BJ (cell line): ENCODE measurements at regions not wholly inside any gene's neighbourhood (a gene's known extent, or its start where the extent isn't known, plus 50 kb on each side); places are given as distances from the start of the nearest gene placed in this dataset.

Experiments
- CTCF ChIA-PET: fragments of 350-600 bp; formaldehyde crosslinking; extraction: SDS; loops from one replicate; lab custom pipeline; 2021; ENCODE audit warnings: antibody characterized with exemption, inconsistent platforms; lab: Yijun Ruan, JAX
- POLR2A ChIA-PET: fragments of 300-600 bp; sonication (Branson Sonifier 250); formaldehyde crosslinking; extraction: SDS; loops from one replicate; lab custom pipeline; 2021; ENCODE audit warnings: antibody characterized with exemption; lab: Charles Lee
- DNase-seq: peaks from one replicate; pipeline ENCODE4 v3.0.0-alpha.2; 2011; ENCODE audit warnings: low read depth
- H3K27me3 ChIP-seq: 2 replicates; pipeline ENCODE4 v1.6.0; 2011; ENCODE audit warnings: low read length; ENCODE audit not compliant: control insufficient read depth, insufficient read depth
- H3K36me3 ChIP-seq: 2 replicates; pipeline ENCODE4 v1.5.1; 2011; ENCODE audit warnings: low read length; ENCODE audit not compliant: control insufficient read depth, insufficient read depth
- H3K4me3 ChIP-seq: 2 replicates; pipeline ENCODE4 v1.5.1; 2011; ENCODE audit warnings: low read depth, mild to moderate bottlenecking, control low read depth, low read length
- CTCF ChIP-seq: IDR thresholded peaks from 2 replicates; pipeline ENCODE4 v1.5.1; 2011; ENCODE audit warnings: low read depth, mild to moderate bottlenecking, control low read depth, inconsistent platforms, low read length, moderate library complexity; ENCODE audit not compliant: insufficient read depth

GRCh38 chr3:177345973-177346503 is 148.8 kb upstream of the TBL1XR1 start:
- Histone ChIP-seq H3K4me3 (no peak overlapping the region), H3K36me3 (no peaks in the 10 kb centered on the region), H3K27me3 (no peaks in the 10 kb centered on the region)
- TF ChIP-seq CTCF: no peak
- DNase-seq: no peak
- ChIA-PET POLR2A (interaction anchor here (0.6 kb wide), 1 partner anchor 169 kb away, joined by 3 read pairs; no protein-coding TSS in a partner anchor), CTCF (interaction anchor here (0.6 kb wide), 1 partner anchor 603 kb away, joined by 3 read pairs; no protein-coding TSS in a partner anchor)

GRCh38 chr3:177346878-177347277 is 149.6 kb upstream of the TBL1XR1 start:
- DNase-seq: no peak
- Histone ChIP-seq H3K36me3 (no peaks in the 10 kb centered on the region), H3K27me3 (no peaks in the 10 kb centered on the region), H3K4me3 (no peak overlapping the region)
- ChIA-PET CTCF (no interaction called here), POLR2A (no interaction called here)
- no peak for TF ChIP-seq CTCF

GRCh38 chr3:177347611-177348010 is 150.3 kb upstream of the TBL1XR1 start:
- ChIA-PET POLR2A (interaction anchor here (0.6 kb wide), 2 partner anchors 15 to 78 kb away, joined by 13 to 21 read pairs; no protein-coding TSS in a partner anchor), CTCF (no interaction called here)
- Histone ChIP-seq H3K4me3 (no peak overlapping the region), H3K27me3 (no peaks in the 10 kb centered on the region), H3K36me3 (no peaks in the 10 kb centered on the region)
- TF ChIP-seq CTCF: no peak
- no peak for DNase-seq

GRCh38 chr3:177348974-177349373 is 151.7 kb upstream of the TBL1XR1 start:
- H3K36me3 ChIP-seq: no peaks in the 10 kb centered on the region
- no peak for TF ChIP-seq CTCF
- CTCF ChIA-PET: interaction anchor here (1.2 kb wide), 1 partner anchor 169 kb away, joined by 3 read pairs; no protein-coding TSS in a partner anchor
- H3K4me3 ChIP-seq: no peak overlapping the region
- DNase-seq: no peak
- no peaks in the 10 kb centered on the region for H3K27me3 ChIP-seq
- POLR2A ChIA-PET: no interaction called here

GRCh38 chr3:177349384-177349783 is 152.1 kb upstream of the TBL1XR1 start:
- no peak for DNase-seq
- ChIA-PET CTCF (interaction anchor here (1.2 kb wide), 1 partner anchor 169 kb away, joined by 3 read pairs; no protein-coding TSS in a partner anchor), POLR2A (no interaction called here)
- no peak overlapping the region for H3K4me3 ChIP-seq
- TF ChIP-seq CTCF: no peak
- no peaks in the 10 kb centered on the region for H3K36me3 ChIP-seq
- H3K27me3 ChIP-seq: no peaks in the 10 kb centered on the region
